GM12878 (cell line): ENCODE measurements at regions not wholly inside any gene's neighbourhood (a gene's known extent, or its start where the extent isn't known, plus 50 kb on each side); places are given as distances from the start of the nearest gene placed in this dataset.
"Not testable (repeated sequence)": the region's sequence is repeated elsewhere in the genome, so short reads cannot be mapped to it uniquely, and the experiment has no call there.

Source experiments
- ATAC-seq: fragments of 200-7000 bp; cut with Tn5 transposase; 3 replicates; pipeline ENCODE4 v1.9.1; 2020; ENCODE audit warnings: mild to moderate bottlenecking, moderate library complexity
- BruUV-seq: library from RNA; stranded (reverse); fragments of 400-500 nt; replicated peaks from 2 replicates; lab custom pipeline; 2021; lab: Mats Ljungman, UMichigan
- CTCF ChIA-PET: fragments of 300-600 bp; sonication (Branson Sonifier 250); formaldehyde crosslinking; extraction: SDS; loops from one replicate; lab custom pipeline; 2021; ENCODE audit warnings: inconsistent platforms; lab: Yijun Ruan, JAX
- POLR2A ChIA-PET: fragments of 350-600 bp; formaldehyde crosslinking; extraction: SDS; loops from one replicate; lab custom pipeline; 2021; ENCODE audit warnings: inconsistent platforms; lab: Charles Lee
- RAD21 ChIA-PET: fragments of 300-600 bp; sonication (Branson Sonifier 250); formaldehyde crosslinking; loops from one replicate; lab custom pipeline; 2023; ENCODE audit warnings: antibody characterized with exemption; ENCODE audit not compliant: unreplicated experiment; lab: Charles Lee
- SMC1A ChIA-PET: fragments of 300-600 bp; sonication (Branson Sonifier 250); formaldehyde crosslinking; loops from one replicate; lab custom pipeline; 2023; ENCODE audit not compliant: unreplicated experiment, uncharacterized antibody; lab: Charles Lee
- DNase-seq: peaks from one replicate; pipeline ENCODE4 v3.0.0-alpha.2; 2011; ENCODE audit warnings: low read depth, low spot score
- FAIRE-seq: peaks from 3 replicates; lab custom pipeline; 2011; peaks lifted over from hg19 to GRCh38; lab: Jason Lieb, UNC
- H2AFZ ChIP-seq: 2 replicates; pipeline ENCODE4 v1.6.0; 2011; ENCODE audit warnings: low read depth, low read length, control low read depth; ENCODE audit not compliant: control insufficient read depth
- H3K27ac ChIP-seq: 2 replicates; pipeline ENCODE4 v1.5.1; 2011; ENCODE audit warnings: control low read depth; ENCODE audit not compliant: control insufficient read depth, insufficient read depth
- H3K27me3 ChIP-seq, 2 experiments: replicated peaks in 1 of 2; 2 replicates each; pipeline versions ENCODE4 v1.6.0 to v1.6.1; 2011; ENCODE audit warnings: low read length in 1 of 2; ENCODE audit not compliant: control insufficient read depth in 2 of 2, insufficient read depth in 2 of 2
- H3K36me3 ChIP-seq, 2 experiments: 2 replicates each; pipeline ENCODE4 v1.5.1; 2011; ENCODE audit warnings: low read length in 1 of 2; ENCODE audit not compliant: control insufficient read depth in 2 of 2, insufficient read depth in 2 of 2
- H3K4me1 ChIP-seq: 2 replicates; pipeline ENCODE4 v1.6.1; 2011; ENCODE audit warnings: mild to moderate bottlenecking, low read length, moderate library complexity, mixed read lengths; ENCODE audit not compliant: control insufficient read depth, insufficient read depth
- H3K4me2 ChIP-seq: 2 replicates; pipeline ENCODE4 v1.6.0; 2011; ENCODE audit warnings: control low read depth; ENCODE audit not compliant: control insufficient read depth, insufficient read depth
- H3K4me3 ChIP-seq: fragments of 200-600 bp; sonication (generic); 2 replicates; pipeline ENCODE4 v1.5.1; 2016
- H3K79me2 ChIP-seq: 2 replicates; pipeline ENCODE4 v1.6.0; 2011; ENCODE audit warnings: low read length; ENCODE audit not compliant: control insufficient read depth, insufficient read depth
- H3K9ac ChIP-seq: 2 replicates; pipeline ENCODE4 v1.8.0; 2011; ENCODE audit warnings: low read length, control low read depth, mixed read lengths; ENCODE audit not compliant: control insufficient read depth, insufficient read depth
- H3K9me3 ChIP-seq: replicated peaks from 3 replicates; pipeline ENCODE4 v1.5.1; 2011; ENCODE audit warnings: mild to moderate bottlenecking, low read length; ENCODE audit not compliant: control insufficient read depth, insufficient read depth
- H4K20me1 ChIP-seq: 2 replicates; pipeline ENCODE4 v1.6.0; 2011; ENCODE audit not compliant: control insufficient read depth, insufficient read depth
- SREBF2 ChIP-seq: IDR thresholded peaks from 2 replicates; pipeline ENCODE4 v1.6.1; 2012; ENCODE audit warnings: mild to moderate bottlenecking, low read length
- WGBS: methylation state at CpG from one replicate; pipeline ENCODE4 v1.1.6; 2016; ENCODE audit warnings: low lambda C conversion rate; ENCODE audit not compliant: insufficient replicate concordance, insufficient coverage; ENCODE audit errors: missing lambda C conversion rate; 5-methylcytosine and 5-hydroxymethylcytosine counted together
- in situ Hi-C: fragments of 300-500 bp; cut with MboI; formaldehyde crosslinking; loops from 9 replicates; pipeline ENCODE4 v1.14.3; 2018; ENCODE audit warnings: mixed read lengths
- intact Hi-C: fragments of 100-400 bp; cut with micrococcal nuclease; formaldehyde crosslinking; loops from one replicate; pipeline ENCODE4 v1.14.2; 2022; ENCODE audit not compliant: unreplicated experiment
- TF ChIP-seq, protein P1 (sequence below): fragments of 450-650 bp; formaldehyde crosslinking; IDR thresholded peaks from 2 replicates; pipeline ENCODE4 v1.4.0; 2020; ENCODE audit warnings: mild to moderate bottlenecking, moderate library complexity

GRCh38 chr14:48703728-48704467, 882.3 kb downstream of the RPS29 start (continued):
- TF ChIP-seq, protein P1, sequence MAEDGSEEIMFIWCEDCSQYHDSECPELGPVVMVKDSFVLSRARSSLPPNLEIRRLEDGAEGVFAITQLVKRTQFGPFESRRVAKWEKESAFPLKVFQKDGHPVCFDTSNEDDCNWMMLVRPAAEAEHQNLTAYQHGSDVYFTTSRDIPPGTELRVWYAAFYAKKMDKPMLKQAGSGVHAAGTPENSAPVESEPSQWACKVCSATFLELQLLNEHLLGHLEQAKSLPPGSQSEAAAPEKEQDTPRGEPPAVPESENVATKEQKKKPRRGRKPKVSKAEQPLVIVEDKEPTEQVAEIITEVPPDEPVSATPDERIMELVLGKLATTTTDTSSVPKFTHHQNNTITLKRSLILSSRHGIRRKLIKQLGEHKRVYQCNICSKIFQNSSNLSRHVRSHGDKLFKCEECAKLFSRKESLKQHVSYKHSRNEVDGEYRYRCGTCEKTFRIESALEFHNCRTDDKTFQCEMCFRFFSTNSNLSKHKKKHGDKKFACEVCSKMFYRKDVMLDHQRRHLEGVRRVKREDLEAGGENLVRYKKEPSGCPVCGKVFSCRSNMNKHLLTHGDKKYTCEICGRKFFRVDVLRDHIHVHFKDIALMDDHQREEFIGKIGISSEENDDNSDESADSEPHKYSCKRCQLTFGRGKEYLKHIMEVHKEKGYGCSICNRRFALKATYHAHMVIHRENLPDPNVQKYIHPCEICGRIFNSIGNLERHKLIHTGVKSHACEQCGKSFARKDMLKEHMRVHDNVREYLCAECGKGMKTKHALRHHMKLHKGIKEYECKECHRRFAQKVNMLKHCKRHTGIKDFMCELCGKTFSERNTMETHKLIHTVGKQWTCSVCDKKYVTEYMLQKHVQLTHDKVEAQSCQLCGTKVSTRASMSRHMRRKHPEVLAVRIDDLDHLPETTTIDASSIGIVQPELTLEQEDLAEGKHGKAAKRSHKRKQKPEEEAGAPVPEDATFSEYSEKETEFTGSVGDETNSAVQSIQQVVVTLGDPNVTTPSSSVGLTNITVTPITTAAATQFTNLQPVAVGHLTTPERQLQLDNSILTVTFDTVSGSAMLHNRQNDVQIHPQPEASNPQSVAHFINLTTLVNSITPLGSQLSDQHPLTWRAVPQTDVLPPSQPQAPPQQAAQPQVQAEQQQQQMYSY, result no peak
- TF ChIP-seq SREBF2, result no peak

DNA sequence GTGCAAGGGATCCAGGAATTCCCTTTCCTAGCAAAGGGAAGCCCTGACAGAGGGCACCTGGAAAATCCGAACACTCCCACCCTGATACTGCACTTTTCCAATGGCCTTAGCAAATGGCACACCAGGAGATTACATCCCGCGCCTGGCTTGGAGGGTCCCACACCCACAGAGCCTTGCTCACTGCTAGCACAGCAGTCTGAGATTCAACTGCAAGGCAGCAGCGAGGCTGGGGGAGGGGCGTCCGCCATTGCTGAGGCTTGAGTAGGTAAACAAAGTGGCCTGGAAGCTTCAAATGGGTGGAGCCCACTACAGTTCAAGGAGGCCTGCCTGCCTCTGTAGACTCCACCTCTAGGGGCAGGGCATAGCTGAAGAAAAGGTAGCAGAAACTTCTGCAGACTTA, 888.8 kb downstream of the RPS29 start:
- H3K4me3 ChIP-seq, H2AFZ ChIP-seq, CTCF ChIA-PET, POLR2A ChIA-PET, H3K27ac ChIP-seq, H3K9me3 ChIP-seq, H3K36me3 ChIP-seq, DNase-seq, H3K9ac ChIP-seq, SMC1A ChIA-PET, in situ Hi-C loops, ATAC-seq, intact Hi-C loops, FAIRE-seq, H4K20me1 ChIP-seq, RAD21 ChIA-PET, H3K4me1 ChIP-seq, BruUV-seq, H3K79me2 ChIP-seq, H3K27me3 ChIP-seq, H3K4me2 ChIP-seq: not testable (repeated sequence)
- 59% methylated on average over 6 of the region's 6 CpGs for WGBS
